ENCODE measurements at regions not wholly inside any gene's neighbourhood (a gene's known extent, or its start where the extent isn't known, plus 50 kb on each side); places are given as distances from the start of the nearest gene placed in this dataset.

DNA sequence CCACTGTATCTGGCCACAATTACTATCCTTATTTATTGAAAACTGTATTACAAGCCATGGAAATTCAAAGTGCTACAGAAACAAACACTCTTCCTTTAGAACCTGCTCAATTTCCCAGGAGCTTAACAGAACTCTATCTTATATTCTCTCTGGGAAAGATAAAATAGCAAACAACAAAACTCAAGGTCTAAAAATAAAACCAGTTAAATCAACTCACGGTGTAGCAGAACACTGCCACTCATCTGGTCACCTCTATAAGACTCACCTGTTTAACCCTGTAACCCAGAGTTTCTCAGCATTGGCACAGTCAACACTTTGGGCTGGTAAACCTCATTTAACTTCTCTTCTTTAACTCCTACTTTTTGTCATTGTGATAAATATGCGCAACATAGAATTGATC is 348.9 kb downstream of the DCHS2 start:
- no peak for DNase-seq (ENCODE audit: low spot score)
- TF ChIP-seq, protein P1, sequence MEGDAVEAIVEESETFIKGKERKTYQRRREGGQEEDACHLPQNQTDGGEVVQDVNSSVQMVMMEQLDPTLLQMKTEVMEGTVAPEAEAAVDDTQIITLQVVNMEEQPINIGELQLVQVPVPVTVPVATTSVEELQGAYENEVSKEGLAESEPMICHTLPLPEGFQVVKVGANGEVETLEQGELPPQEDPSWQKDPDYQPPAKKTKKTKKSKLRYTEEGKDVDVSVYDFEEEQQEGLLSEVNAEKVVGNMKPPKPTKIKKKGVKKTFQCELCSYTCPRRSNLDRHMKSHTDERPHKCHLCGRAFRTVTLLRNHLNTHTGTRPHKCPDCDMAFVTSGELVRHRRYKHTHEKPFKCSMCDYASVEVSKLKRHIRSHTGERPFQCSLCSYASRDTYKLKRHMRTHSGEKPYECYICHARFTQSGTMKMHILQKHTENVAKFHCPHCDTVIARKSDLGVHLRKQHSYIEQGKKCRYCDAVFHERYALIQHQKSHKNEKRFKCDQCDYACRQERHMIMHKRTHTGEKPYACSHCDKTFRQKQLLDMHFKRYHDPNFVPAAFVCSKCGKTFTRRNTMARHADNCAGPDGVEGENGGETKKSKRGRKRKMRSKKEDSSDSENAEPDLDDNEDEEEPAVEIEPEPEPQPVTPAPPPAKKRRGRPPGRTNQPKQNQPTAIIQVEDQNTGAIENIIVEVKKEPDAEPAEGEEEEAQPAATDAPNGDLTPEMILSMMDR (IDR thresholded peaks at IDR 0.05; ENCODE audit: borderline replicate concordance, control extremely low read depth, extremely low read depth, insufficient read depth, missing control alignments), result no peak
- in situ Hi-C loops (cut with MboI; ENCODE audit: low sequenced_read_pairs, unreplicated experiment), result no loop called here

DNA sequence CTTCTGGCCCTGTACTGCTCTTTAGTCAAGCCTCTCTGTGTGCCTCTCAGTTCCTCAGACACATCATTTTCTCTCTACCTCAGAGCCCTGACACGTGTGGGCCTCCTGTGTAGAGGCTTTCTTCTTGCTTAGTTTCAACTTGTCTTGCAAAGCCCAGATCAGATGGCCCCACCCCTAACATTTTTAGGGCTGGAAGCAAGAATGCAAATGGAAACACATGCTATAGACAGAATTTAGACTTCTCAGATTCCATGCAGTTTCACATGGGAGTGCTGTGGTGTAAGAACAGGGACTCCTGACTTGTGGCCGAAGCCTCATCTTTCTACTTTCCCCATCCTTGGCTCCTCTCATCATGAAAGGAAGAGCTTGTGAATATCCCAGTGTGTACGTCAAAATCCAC is 350.7 kb downstream of the DCHS2 start:
- in situ Hi-C loops (cut with MboI; ENCODE audit: low sequenced_read_pairs, unreplicated experiment), result no loop called here
- no peak for DNase-seq (ENCODE audit: low spot score)
- TF ChIP-seq, protein P1 (IDR thresholded peaks at IDR 0.05; ENCODE audit: borderline replicate concordance, control extremely low read depth, extremely low read depth, insufficient read depth, missing control alignments), result no peak

DNA sequence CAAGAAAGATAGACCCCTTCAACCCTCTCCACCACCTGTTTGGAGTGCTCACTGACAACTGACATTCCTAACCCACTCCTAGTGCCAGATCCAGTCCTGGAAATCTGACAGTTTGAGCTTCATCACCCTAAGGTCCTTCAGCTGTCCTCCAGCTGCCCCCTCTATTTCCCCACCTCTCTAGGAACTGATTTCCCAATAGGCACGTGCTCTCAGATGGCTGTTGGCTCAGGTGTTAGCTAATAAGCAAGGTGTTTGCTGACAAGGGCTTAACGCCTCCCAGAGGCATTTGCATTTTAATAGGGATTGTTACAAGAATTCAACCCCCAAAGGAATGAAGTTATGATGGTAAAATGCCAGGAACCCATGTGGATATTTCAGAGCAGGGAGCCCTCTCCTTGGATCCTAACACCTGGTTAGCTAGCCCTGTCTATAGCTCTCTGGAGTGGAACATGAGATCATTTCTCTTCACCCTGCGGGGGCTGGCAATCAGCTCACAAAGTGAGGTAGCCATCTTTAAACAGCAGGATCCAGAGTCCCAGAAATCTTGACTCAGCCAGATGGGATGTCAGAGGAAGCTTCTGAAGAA is 348.5 kb upstream of the SFRP2 start:
- in situ Hi-C loops (cut with MboI; ENCODE audit: low sequenced_read_pairs, unreplicated experiment), result no loop called here
- TF ChIP-seq, protein P1 (IDR thresholded peaks at IDR 0.05; ENCODE audit: borderline replicate concordance, control extremely low read depth, extremely low read depth, insufficient read depth, missing control alignments), result no peak
- no peak for DNase-seq (ENCODE audit: low spot score)

DNA sequence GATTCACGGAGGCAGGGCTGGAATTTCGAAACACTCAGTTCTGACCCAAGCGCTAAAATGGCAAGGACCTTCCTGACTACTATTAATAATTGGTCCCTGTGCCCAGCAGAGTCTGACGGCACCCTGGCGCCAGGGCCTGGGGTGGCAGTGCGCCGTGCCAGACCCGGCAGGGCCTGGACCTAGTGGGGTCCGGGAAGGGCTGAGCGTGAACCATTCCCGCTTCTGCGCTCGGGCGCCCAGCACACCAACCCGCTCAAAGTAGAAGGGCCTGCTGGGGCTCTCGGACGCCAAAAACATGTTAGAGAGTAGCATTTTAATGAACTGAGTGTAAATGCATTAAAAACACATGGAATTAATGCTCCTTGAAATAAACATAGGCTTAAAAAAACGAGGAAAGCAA is 346.7 kb upstream of the SFRP2 start:
- in situ Hi-C loops (cut with MboI; ENCODE audit: low sequenced_read_pairs, unreplicated experiment), result no loop called here
- TF ChIP-seq, protein P1 (IDR thresholded peaks at IDR 0.05; ENCODE audit: borderline replicate concordance, control extremely low read depth, extremely low read depth, insufficient read depth, missing control alignments), result no peak

DNA sequence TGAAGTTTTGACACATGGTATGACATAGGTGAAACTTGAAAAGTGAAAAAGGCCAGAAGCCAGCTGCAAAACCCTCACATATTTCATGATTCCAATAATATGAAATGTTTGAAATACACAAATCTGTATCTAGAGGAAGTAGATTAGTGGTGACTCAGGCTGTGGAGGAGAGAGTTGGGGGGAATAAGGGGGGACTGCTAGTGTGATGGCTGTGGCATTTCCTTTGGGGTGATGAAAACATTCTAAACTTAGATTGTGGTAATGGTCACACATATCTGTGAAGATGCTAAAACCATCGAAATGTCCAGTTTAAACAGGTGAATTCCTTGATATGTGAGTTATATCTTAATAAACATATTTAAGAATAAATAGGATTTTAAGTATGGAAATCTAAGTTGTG is 343.5 kb upstream of the SFRP2 start:
- TF ChIP-seq, protein P1 (IDR thresholded peaks at IDR 0.05; ENCODE audit: borderline replicate concordance, control extremely low read depth, extremely low read depth, insufficient read depth, missing control alignments), result no peak
- in situ Hi-C loops (cut with MboI; ENCODE audit: low sequenced_read_pairs, unreplicated experiment), result no loop called here
- DNase-seq (ENCODE audit: low spot score), result no peak

More for the DNA sequence above, 346.7 kb upstream of the SFRP2 start:
- no peak for DNase-seq (ENCODE audit: low spot score)

DNA sequence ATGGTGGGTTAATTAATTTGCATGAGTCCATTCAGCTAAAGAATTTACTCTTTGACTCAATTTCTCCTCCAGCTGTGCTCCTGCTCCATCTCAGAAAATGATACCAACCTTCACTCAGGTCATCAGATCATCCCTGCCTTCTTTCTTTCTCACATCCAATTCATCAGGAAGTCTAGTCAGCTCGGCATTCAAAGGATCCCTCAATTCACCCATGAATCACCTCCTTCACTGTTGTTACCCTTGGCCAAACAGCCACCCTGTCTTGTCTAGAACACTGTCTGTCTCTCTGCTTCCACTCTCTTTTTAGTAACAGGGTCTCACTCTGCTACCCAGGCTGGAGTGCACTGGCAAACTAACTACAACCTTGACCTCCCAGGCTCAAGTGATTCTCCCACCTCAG is 337.4 kb upstream of the SFRP2 start:
- in situ Hi-C loops (cut with MboI; ENCODE audit: low sequenced_read_pairs, unreplicated experiment), result no loop called here
- DNase-seq (ENCODE audit: low spot score), result no peak
- TF ChIP-seq, protein P1 (IDR thresholded peaks at IDR 0.05; ENCODE audit: borderline replicate concordance, control extremely low read depth, extremely low read depth, insufficient read depth, missing control alignments), result no peak

Data from GM13976 (cell line).